ENCODE measurements at regions not wholly inside any gene's neighbourhood (a gene's known extent, or its start where the extent isn't known, plus 50 kb on each side); places are given as distances from the start of the nearest gene placed in this dataset.

DNA sequence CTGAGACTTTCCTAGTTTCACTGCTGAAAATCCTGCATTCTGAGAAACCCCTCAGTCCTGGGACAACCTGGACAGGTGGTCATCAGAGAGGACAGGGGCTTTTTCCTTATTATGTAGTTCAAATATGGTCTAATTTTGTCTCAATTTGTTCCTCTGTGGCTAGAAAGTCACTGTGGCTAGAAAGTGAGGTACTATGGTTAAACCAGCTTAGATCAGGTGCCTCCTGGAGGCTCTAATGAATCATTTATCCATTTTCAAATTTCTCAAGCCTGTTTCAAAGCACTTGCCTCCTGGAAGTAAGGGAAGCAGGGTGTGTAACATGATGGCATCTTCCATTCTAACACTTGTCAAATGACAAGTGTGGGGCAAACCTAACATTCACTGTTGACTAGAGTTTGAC, 326.8 kb downstream of the PIK3C3 start:
- TF ChIP-seq CTCF (conservative IDR thresholded peaks at IDR 0.05; ENCODE audit: low read length), result no peak
- TF ChIP-seq EZH2phosphoT487 (IDR thresholded peaks at IDR 0.05; ENCODE audit: borderline replicate concordance, low read depth, low read length), result no peak
